Right lobe of liver (tissue), 4 donors: ENCODE measurements at regions not wholly inside any gene's neighbourhood (a gene's known extent, or its start where the extent isn't known, plus 50 kb on each side); places are given as distances from the start of the nearest gene placed in this dataset.

Source experiments
- CTCF ChIP-seq, 4 donors: fragments of 200-600 bp in 3 of 4; fragments of 450-650 bp in 1 of 4; IDR thresholded peaks; one replicate each; pipeline versions ENCODE4 v1.5.1 to v1.8.0; 2016 to 2022; ENCODE audit warnings: antibody characterized with exemption in 4 of 4, mild to moderate bottlenecking in 2 of 4
- POLR2A ChIP-seq: fragments of 450-650 bp; IDR thresholded peaks from one replicate; pipeline ENCODE4 v1.6.1; 2017; ENCODE audit warnings: antibody characterized with exemption, mild to moderate bottlenecking
- donor health status: DM: no; HTN: no; CAD: no.
- donor health status: DM: no; HTN: no; CAD: no.
- donor health status: DM: no; HTN: yes; CAD: no.

- TF ChIP-seq CTCF (IDR thresholded peaks at IDR 0.05) (no peak), POLR2A (no peak)
These were observed 66.9 kb upstream of the PCDH7 start for GRCh38 chr4:30653291-30653690.
